GM18909 (cell line): ENCODE measurements at regions not wholly inside any gene's neighbourhood (a gene's known extent, or its start where the extent isn't known, plus 50 kb on each side); places are given as distances from the start of the nearest gene placed in this dataset.
"Not testable (repeated sequence)": the region's sequence is repeated elsewhere in the genome, so short reads cannot be mapped to it uniquely, and the experiment has no call there.

Experiments
- ATAC-seq: cut with Tn5 transposase; IDR thresholded peaks from one replicate; pipeline ENCODE4 v1.9.1; 2021; ENCODE audit warnings: mild to moderate bottlenecking; ENCODE audit not compliant: unreplicated experiment, poor library complexity

GRCh38 chr18:1036926-1037325 lies 132.3 kb downstream of the ADCYAP1 start:
- no peak for ATAC-seq

GRCh38 chr18:1037776-1038175 lies 133.1 kb downstream of the ADCYAP1 start:
- ATAC-seq = no peak

- no peak for ATAC-seq
Measured at GRCh38 chr18:1039421-1039820, 134.8 kb downstream of the ADCYAP1 start.

DNA sequence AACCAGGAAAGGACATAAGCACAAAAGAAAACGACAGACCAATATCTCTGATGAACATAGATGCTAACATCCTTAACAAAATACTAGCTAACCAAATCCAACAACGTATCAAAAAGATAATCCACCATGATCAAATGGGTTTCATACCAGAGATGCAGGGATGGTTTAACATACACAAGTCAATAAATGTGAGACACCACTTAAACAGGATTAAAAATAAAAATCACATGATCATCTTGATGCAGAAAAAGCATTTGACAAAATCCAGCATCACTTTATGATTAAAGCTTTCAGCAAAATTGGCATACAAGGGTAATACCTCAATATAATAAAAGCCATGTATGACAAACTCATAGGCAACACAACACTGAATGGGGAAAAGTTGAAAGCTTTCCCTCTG lies 138.4 kb downstream of the ADCYAP1 start:
- not testable (repeated sequence) for ATAC-seq

DNA sequence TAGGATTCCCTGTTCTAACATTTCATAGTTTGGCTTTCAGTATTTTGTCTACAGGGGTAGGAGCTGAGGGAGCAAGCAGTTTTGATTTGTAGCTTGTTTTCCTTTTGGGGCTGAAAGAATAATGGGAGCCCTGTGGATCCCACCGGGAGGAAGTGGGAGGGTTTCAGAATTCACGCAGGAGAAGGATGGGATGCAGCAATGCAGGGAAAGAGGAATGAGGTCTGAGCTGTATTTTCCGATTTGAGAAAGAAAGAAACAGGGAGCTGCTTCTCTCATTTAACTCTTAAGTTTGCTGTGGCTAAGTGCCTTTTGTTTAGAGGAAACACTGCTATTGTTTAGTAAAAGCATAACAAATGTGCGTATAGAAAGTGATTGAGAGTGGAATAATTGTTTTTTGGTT lies 141.0 kb downstream of the ADCYAP1 start:
- ATAC-seq = no peak

DNA sequence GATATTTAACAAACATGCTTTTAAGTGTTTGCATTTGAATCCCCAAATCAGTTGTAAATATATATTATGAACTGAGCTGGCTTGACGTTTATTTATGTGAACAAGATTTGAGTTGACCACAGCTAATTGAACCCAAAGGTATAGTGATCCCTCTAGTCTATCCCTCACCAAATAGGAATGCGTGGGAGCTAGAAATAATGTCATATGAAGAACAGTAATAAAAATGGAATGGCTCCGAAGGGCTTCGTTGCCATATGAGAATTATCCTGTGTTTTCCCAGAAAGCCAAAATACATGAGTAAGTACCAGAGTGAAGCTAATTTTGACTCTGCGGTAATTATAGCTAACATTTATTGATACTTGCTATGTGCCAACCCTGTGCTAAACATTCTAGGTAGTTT lies 142.7 kb downstream of the ADCYAP1 start:
- no peak for ATAC-seq

DNA sequence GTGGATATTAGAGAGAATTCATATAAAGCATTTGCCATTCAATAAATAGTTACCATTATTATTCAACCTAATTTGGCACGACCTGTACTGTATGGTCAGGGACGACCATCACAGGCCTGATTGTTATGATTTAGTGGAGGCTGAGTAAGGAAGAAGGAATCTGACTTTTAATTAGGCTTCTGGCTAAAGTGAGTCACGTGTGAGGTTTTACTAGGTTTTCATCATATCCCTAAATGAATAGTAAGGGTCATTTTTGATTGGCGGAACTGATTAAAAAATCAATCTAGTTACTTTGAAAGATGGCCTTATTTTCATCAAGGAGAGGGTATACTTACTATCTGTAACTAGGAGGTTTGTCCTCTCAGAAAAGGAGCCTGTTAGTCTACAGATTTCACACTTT lies 143.4 kb downstream of the ADCYAP1 start:
- no peak for ATAC-seq

DNA sequence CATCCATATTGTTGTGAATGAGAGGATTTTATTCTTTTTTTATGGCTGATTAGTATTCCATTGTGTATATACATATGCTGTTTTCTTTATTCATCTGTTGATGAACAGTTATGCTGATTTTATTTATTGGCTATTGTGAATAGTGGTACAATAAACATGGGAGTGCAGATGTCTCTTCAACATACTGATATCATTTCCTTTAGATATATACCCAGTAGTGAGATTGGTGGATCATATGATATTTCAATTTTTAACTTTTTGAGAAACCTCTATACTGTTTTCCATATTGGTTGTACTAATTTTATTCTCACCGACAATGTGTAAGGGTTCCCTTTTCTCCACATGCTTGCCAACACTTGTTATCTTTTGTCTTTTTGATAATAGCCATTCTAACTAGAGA lies 144.5 kb downstream of the ADCYAP1 start:
- no peak for ATAC-seq

DNA sequence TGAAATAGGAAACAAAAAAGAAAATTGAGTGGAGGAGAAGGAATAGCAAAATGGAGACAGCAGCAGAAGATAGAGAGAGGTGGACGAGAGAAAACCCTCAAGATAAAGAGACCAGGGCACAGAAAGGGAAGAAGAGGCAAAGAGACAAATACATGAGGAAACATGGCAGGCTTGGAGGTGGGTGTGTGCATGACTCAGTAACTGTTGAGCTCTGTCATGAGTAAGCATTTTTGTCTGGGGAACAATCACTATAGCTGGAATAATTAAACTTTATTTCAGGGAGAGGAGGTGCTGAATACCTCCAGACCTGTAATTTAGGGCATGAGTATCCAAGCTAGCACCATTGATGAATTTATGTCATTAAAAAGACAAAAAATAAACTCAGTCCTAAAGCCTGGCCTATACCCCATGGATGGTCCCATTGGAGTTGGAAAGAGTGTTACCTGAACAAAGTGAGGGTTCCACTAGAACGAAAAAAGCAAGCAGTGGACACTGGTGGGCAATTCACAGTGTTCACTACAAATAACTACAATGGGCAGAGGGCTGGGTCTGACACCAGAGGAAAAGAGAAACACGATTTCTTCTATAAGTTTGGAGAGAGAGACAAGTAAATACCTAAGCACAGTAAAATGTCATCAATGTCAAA lies 145.5 kb downstream of the ADCYAP1 start:
- ATAC-seq = no peak

GRCh38 chr18:1052301-1052700 lies 147.6 kb downstream of the ADCYAP1 start:
- no peak for ATAC-seq

DNA sequence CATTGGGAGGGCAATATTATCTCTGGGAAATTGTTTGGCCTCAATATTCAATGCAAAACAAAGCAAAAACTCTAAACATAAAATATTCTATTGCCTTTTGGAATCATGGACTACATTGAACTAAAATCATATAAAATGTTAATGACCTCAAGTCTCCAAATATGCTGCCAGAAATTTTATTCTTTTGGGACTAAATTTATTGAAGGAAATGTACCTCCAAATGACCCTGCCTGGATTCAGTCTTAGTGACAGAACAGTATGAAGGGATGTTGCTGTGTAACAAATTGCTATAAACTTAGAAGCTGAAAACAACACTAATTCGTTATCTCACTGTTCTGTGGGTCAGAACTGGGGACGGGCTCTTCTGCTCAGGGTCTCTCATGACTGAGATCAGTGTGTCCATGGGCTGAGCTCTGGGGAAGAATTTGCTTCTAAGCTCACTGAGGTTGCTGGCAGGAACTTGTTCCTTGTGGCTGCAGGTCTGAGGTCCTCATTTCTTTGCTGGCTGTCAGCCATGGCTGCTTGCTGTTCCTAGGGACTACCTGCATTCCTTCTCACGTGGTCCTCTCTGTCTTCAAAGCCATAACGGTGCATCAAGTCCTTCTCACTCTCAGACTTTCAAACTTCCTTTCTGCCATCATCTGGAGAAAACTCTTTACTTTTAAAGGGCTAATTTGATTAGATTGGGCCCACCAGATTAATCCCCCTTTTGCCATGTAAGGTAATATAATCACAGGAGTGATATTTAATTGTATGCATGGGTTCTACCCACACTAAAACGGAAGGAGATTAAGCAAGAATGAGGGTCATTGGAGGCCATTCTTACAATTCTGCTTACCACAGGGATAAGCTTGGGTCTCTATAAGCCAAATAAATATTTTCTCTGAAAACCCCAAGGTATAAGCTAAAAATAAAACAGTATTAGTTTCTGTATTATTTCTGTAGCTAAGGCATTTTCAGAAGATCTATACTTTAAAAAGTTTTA lies 149.0 kb downstream of the ADCYAP1 start:
- no peak for ATAC-seq

DNA sequence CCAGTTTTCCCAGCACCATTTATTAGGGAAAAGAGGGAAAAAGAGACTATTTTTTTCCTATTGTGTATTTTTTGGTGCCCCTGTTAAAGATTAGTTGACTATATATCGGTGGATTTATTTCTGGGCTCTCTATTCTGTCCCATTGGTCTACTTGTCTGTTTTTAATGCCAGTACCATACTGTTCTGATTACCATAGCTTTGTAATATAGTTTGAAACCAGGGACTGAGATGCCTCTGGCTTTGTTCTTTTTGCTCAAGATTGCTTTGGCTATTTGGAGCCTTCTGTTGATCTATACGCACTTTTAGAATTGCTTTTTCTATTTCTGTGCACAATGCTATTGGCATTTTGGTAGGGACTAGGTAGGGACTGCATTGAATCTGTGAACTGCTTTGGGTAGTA lies 151.7 kb downstream of the ADCYAP1 start:
- no peak for ATAC-seq

DNA sequence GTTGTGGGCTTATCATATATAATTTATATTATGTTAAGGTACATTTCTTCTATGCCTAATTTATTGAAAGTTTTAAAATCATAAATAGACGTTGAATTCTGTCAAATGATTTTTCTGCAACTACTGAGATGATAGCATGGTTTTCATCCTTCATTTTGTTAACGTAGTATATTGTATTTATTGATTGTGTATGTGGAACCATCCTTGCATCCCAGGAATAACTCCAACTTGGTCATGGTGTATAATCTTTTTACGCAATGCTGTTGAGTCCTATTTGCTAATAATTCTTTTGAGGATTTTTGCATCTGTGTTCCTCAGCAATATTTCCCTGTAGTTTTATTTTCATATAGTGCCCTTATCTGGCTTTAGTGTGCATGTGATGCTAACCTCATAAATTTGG lies 152.7 kb downstream of the ADCYAP1 start:
- no peak for ATAC-seq

DNA sequence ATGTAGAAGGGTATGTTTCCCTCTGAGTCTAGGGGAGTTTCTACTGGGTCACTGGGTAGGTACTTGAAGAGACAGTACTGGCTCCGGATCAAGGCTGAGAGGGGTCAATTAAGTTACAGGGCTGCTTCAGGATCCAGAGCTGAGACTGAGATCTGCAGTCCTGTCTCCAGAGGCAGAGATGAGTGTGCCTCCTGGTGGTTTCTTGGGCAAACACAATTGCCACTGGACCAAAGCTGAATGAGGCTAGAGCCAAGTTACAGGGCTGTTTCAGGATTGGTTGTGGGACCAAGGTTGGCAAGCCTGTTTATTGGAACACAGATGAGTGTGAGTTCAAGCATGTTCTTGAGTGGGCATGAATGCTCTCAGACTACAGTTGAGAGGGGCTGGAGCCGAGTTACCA lies 157.9 kb downstream of the ADCYAP1 start:
- ATAC-seq = no peak

DNA sequence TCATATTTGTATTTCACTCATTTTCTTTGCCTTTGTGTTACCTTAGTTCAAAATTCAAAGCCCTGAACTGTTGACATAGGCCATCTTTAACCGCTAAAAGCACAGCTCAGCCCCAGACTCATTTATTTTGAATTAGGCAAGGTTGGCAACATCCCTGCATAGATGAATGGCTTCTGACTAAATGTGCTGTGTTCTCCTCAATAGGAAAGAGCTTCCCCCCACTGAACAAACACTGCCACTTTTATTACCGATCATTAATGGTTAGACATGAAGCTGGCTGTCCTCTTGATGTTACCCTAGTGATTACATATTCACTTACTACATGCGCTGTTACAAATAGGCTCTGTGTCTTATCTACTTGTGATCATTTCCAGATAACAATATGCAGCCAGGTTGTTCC lies 170.7 kb downstream of the ADCYAP1 start:
- no peak for ATAC-seq

DNA sequence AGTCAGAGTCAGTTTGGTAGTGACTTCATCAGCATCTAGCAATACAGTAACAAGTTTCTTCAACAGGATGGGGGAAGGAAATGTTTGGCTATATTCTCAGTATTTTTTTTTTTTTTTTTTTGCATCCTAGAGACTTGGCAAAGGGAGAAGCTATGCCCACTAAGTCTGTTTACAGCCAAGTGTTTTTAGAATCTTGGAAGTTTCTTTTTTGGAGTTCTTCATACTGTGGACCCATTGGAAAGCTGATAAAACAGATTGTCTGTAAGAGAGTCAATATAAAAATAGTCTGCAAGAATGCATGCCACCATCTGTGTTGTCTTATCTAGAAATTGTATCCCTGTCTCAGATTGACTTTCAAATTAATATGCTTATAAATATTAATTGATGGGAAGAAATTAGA lies 171.2 kb downstream of the ADCYAP1 start:
- ATAC-seq = no peak

DNA sequence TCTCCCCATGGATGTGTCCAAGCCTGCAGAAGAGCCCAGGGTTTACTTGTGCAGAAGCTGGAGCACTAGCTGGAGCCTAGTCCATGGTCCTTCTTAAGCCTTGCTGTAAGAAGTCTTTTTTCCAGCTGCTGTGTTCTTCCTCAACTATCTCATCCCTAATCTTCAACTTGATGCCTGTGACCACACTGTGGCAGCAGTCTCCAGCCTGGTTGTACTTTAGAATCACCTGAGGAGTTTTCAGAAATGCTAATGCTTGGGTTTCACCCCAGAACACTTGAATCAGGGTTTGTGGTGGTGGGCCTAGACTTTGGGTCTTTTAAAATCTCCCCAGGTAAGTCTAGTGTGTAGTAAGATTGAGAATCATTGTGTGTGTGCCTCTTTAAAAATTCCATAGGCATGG lies 173.6 kb downstream of the ADCYAP1 start:
- ATAC-seq = no peak

- not testable (repeated sequence) for ATAC-seq
Measured at GRCh38 chr18:1083675-1084074, 179.0 kb downstream of the ADCYAP1 start.

GRCh38 chr18:1090758-1091157 lies 186.1 kb downstream of the ADCYAP1 start:
- ATAC-seq = no peak

- no peak for ATAC-seq
Measured at GRCh38 chr18:1092228-1092627, 187.6 kb downstream of the ADCYAP1 start.

- no peak for ATAC-seq
Measured at GRCh38 chr18:1094409-1094808, 189.7 kb downstream of the ADCYAP1 start.
